AG10803 (cell line): ENCODE measurements at regions not wholly inside any gene's neighbourhood (a gene's known extent, or its start where the extent isn't known, plus 50 kb on each side); places are given as distances from the start of the nearest gene placed in this dataset.

Experiments
- DNase-seq: peaks from one replicate; pipeline ENCODE4 v3.0.0; 2010; ENCODE audit warnings: low read depth
- H3K4me3 ChIP-seq: 2 replicates; pipeline ENCODE4 v1.5.1; 2011; ENCODE audit warnings: mild to moderate bottlenecking, low read length, control low read depth
- CTCF ChIP-seq: conservative IDR thresholded peaks from 2 replicates; pipeline ENCODE4 v1.5.1; 2011; ENCODE audit warnings: mild to moderate bottlenecking, low read length, control low read depth, inconsistent platforms

- H3K4me3 ChIP-seq, result no peak overlapping the region
- no peak for TF ChIP-seq CTCF
- DNase-seq, result no peak
Measured at GRCh38 chr3:127452321-127452821, 138.2 kb downstream of the TPRA1 start.

DNA sequence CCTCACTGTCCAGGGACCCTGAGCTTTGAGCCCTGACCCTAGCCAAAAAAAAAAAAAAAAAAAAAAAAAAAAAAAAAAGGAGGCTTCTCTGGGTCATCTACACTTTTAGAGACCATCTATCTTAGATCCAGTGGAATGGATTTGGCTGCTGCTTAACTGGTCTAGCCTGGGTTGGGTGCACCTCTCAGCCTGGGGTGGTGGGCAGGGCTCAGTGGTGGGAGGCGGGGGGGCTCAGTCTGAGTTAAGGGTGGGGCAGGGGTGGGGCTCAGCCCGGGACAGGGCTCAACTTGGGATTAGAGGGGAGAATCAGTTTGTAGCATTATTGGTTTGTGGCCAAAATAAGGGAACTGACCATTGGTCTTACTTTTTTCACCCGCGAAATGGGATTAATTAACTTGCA, 139.2 kb downstream of the TPRA1 start:
- DNase-seq, result no peak
- no peak overlapping the region for H3K4me3 ChIP-seq
- no peak for TF ChIP-seq CTCF

DNA sequence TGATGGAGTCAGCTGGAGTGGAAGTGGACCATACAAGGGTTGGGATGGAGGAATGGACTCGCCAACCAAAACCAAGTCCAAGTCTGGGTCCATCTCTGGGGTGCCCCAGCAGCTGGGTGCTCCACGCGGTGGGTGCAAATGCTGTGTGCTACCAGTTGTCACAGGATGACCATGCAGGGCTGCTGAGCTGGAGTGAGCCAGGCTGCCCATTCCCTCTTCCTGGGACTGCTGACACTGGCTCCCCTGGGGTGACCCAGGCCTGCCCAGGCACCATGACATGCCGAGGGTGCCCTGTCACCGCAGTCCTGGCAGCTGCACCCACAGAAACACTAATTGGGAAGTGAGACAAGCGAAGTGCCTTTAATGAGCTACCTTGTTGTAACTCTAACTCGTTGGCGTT, 140.2 kb downstream of the TPRA1 start:
- no peak for TF ChIP-seq CTCF
- DNase-seq, result no peak
- H3K4me3 ChIP-seq, result no peak overlapping the region

GRCh38 chr3:127449486-127450212, 140.9 kb downstream of the TPRA1 start:
- no peak for TF ChIP-seq CTCF
- no peak for DNase-seq
- H3K4me3 ChIP-seq, result no peak overlapping the region

GRCh38 chr3:127448671-127449070, 141.9 kb downstream of the TPRA1 start:
- no peak for TF ChIP-seq CTCF
- no peak for DNase-seq
- H3K4me3 ChIP-seq, result no peak overlapping the region

GRCh38 chr3:127448161-127448561, 142.4 kb downstream of the TPRA1 start:
- peak; percentile 5 for DNase-seq
- H3K4me3 ChIP-seq, result no peak overlapping the region
- TF ChIP-seq CTCF, result peak; percentile 8; the same call in 1 of the 2 replicates

GRCh38 chr3:127446756-127447155, 143.8 kb downstream of the TPRA1 start:
- H3K4me3 ChIP-seq, result no peak overlapping the region

More at GRCh38 chr3:127446756-127447155, 143.8 kb downstream of the TPRA1 start:
- no peak for DNase-seq
- no peak for TF ChIP-seq CTCF
